Skeletal muscle satellite cell (primary cell): ENCODE measurements at regions not wholly inside any gene's neighbourhood (a gene's known extent, or its start where the extent isn't known, plus 50 kb on each side); places are given as distances from the start of the nearest gene placed in this dataset.

ENCODE experiments used
- H3K27me3 ChIP-seq: 2 replicates; pipeline ENCODE4 v1.7.0; 2013; ENCODE audit warnings: low read length; ENCODE audit not compliant: control insufficient read depth, insufficient read depth
- H3K36me3 ChIP-seq: 2 replicates; pipeline ENCODE4 v1.7.0; 2013; ENCODE audit warnings: mild to moderate bottlenecking, control low read depth, low read length; ENCODE audit not compliant: insufficient read depth
- H3K4me1 ChIP-seq: 2 replicates; pipeline ENCODE4 v1.7.0; 2013; ENCODE audit warnings: low read length; ENCODE audit not compliant: control insufficient read depth, insufficient read depth
- H3K4me2 ChIP-seq: 2 replicates; pipeline ENCODE4 v1.7.0; 2013; ENCODE audit warnings: mild to moderate bottlenecking, low read length
- H3K4me3 ChIP-seq: 2 replicates; pipeline ENCODE4 v1.7.0; 2013; ENCODE audit warnings: low read length
- H3K9ac ChIP-seq: 2 replicates; pipeline ENCODE4 v1.7.0; 2013; ENCODE audit warnings: mild to moderate bottlenecking, low read depth, low read length, moderate library complexity
- H3K9me3 ChIP-seq: replicated peaks from 2 replicates; pipeline ENCODE4 v1.7.0; 2013; ENCODE audit warnings: mild to moderate bottlenecking, control low read depth, low read length

- Histone ChIP-seq H3K36me3 (no peaks in the 10 kb centered on the region), H3K4me2 (no peak overlapping the region), H3K9me3 (no peaks in the 10 kb centered on the region), H3K9ac (no peak overlapping the region), H3K4me3 (no peak overlapping the region), H3K27me3 (no peaks in the 10 kb centered on the region), H3K4me1 (no peaks in the 10 kb centered on the region)
These were observed 360.0 kb downstream of the HINT1 start for GRCh38 chr5:130805036-130805435.

GRCh38 chr5:130801963-130802362, 363.1 kb downstream of the HINT1 start:
- Histone ChIP-seq H3K36me3 (no peaks in the 10 kb centered on the region), H3K27me3 (no peaks in the 10 kb centered on the region), H3K4me3 (no peak overlapping the region), H3K9ac (no peak overlapping the region), H3K9me3 (no peaks in the 10 kb centered on the region), H3K4me2 (no peak overlapping the region), H3K4me1 (no peaks in the 10 kb centered on the region)

DNA sequence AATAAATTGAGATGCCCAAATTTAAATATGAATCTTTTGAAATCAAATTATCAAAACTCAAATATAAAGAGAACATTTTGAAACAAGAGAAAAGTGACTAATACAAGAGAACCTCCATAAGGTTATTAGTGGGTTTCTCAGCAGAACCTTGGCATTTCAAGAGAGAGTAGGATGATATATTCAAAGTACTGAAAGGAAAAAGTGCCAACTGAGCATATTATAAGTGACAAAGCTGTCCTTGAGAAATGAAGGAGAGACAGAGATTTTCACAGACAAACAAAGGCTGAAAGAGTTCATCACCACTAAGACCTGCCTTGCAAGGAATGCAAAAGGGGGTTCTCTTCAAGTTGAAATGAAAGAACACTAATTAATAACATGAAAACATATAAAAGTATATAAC, 366.0 kb downstream of the HINT1 start:
- Histone ChIP-seq H3K36me3 (no peaks in the 10 kb centered on the region), H3K9me3 (no peaks in the 10 kb centered on the region), H3K27me3 (no peaks in the 10 kb centered on the region), H3K4me2 (no peak overlapping the region), H3K4me3 (no peak overlapping the region), H3K4me1 (no peaks in the 10 kb centered on the region), H3K9ac (no peak overlapping the region)

DNA sequence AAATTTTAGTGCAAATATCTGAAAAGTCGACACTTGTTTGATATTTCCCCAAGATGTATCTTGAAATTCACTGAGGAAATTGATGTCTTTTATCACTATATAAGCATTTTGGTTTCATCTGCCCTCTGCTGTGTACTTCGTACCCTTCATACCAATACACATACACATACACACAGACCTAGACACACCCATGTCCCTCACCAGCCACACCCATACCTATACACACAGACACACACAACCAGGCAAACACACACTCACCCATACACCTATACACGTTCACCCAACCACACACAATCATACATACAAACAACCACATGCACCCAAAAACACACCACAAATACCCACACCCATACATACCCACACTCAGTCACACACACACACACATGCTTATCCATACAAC, 367.8 kb downstream of the HINT1 start:
- H3K4me3 ChIP-seq, result no peak overlapping the region
- H3K36me3 ChIP-seq, result no peaks in the 10 kb centered on the region
- H3K4me1 ChIP-seq, result no peaks in the 10 kb centered on the region
- H3K27me3 ChIP-seq, result no peaks in the 10 kb centered on the region
- H3K9me3 ChIP-seq, result no peaks in the 10 kb centered on the region
- H3K4me2 ChIP-seq, result no peak overlapping the region
- no peak overlapping the region for H3K9ac ChIP-seq

DNA sequence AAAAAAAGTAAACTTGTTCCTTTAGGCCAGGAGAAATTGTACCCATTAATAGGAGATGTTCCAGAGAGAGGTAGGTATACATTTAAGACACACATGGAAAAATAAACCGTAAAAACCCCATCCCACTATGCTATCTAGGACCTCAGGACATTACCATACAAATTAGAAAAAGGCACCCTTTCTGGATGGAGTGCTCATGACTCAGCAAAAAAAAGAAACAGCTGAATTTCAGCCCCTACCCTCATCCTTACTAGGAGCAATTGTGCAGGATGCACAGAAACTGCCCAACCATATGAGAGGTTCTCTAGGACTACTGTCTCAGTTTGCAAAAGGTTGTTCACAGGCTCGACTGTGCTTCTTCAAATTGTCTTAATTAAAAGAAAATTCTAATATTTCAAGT, 368.2 kb downstream of the HINT1 start:
- Histone ChIP-seq H3K9ac (no peak overlapping the region), H3K9me3 (no peaks in the 10 kb centered on the region), H3K36me3 (no peaks in the 10 kb centered on the region), H3K4me1 (no peaks in the 10 kb centered on the region), H3K27me3 (no peaks in the 10 kb centered on the region), H3K4me3 (no peak overlapping the region), H3K4me2 (no peak overlapping the region)

GRCh38 chr5:130796032-130796431, 369.0 kb downstream of the HINT1 start:
- Histone ChIP-seq H3K9ac (no peak overlapping the region), H3K9me3 (no peaks in the 10 kb centered on the region), H3K4me2 (no peak overlapping the region), H3K27me3 (no peaks in the 10 kb centered on the region), H3K36me3 (no peaks in the 10 kb centered on the region), H3K4me3 (no peak overlapping the region), H3K4me1 (no peaks in the 10 kb centered on the region)

GRCh38 chr5:130795037-130795436, 370.0 kb downstream of the HINT1 start:
- H3K27me3 ChIP-seq, result no peaks in the 10 kb centered on the region
- no peak overlapping the region for H3K4me2 ChIP-seq

DNA sequence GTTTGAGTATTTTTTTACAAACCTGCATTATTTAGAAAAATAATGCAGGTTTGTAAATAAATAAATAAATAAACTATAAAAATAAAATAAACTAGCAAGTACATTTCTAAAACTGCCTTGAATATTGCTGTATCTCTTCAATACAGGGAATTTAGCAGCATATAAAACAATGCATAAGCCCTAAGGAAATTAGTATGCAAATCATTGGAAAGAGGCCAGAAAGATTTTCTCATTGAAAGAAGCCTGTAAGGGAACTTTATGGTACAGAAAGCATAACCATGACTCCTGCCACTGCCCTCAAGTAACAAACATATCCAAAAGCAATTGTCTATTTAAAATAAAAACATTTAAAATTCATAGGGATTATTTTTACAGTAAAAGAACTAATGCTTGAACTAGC, 387.3 kb downstream of the HINT1 start:
- Histone ChIP-seq H3K9me3 (no peaks in the 10 kb centered on the region), H3K9ac (no peak overlapping the region), H3K4me1 (no peaks in the 10 kb centered on the region), H3K4me2 (no peak overlapping the region), H3K4me3 (no peak overlapping the region), H3K36me3 (no peaks in the 10 kb centered on the region), H3K27me3 (no peaks in the 10 kb centered on the region)

More at GRCh38 chr5:130795037-130795436, 370.0 kb downstream of the HINT1 start:
- Histone ChIP-seq H3K4me3 (no peak overlapping the region), H3K9ac (no peak overlapping the region), H3K36me3 (no peaks in the 10 kb centered on the region), H3K9me3 (no peaks in the 10 kb centered on the region), H3K4me1 (no peaks in the 10 kb centered on the region)

GRCh38 chr5:130773813-130774212, 391.2 kb downstream of the HINT1 start:
- Histone ChIP-seq H3K9ac (no peak overlapping the region), H3K4me3 (no peak overlapping the region), H3K36me3 (no peaks in the 10 kb centered on the region), H3K4me1 (no peaks in the 10 kb centered on the region), H3K9me3 (no peaks in the 10 kb centered on the region), H3K4me2 (no peak overlapping the region), H3K27me3 (no peaks in the 10 kb centered on the region)

GRCh38 chr5:130762031-130762430, 403.0 kb downstream of the HINT1 start:
- Histone ChIP-seq H3K4me2 (no peak overlapping the region), H3K36me3 (no peaks in the 10 kb centered on the region), H3K9me3 (peaks cover 3% of the 10 kb centered on the region), H3K4me3 (no peak overlapping the region), H3K4me1 (no peaks in the 10 kb centered on the region), H3K27me3 (no peaks in the 10 kb centered on the region), H3K9ac (no peak overlapping the region)

DNA sequence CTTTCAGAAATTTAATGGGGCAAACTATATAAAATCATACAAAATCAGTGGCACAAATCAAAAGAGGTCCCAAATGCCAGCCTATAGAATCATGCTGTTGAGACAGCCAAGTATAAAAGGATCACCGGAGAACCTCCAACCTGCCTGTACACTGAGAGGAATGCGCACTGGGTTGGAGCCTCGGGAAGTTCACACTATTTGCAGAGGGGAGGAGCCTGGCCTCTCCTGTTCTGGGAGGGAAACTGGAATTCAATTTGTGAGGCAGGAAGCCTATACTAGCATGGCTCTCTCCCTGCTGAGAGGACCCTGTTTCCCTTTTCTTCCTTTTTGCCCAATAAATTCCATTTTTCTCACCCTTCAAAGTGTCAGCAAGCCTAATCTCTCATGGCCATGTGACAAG, 406.0 kb downstream of the HINT1 start:
- no peaks in the 10 kb centered on the region for H3K4me1 ChIP-seq
- H3K4me2 ChIP-seq, result no peak overlapping the region
- no peak overlapping the region for H3K4me3 ChIP-seq
- no peaks in the 10 kb centered on the region for H3K36me3 ChIP-seq
- no peaks in the 10 kb centered on the region for H3K27me3 ChIP-seq
- H3K9me3 ChIP-seq, result no peaks in the 10 kb centered on the region
- no peak overlapping the region for H3K9ac ChIP-seq

DNA sequence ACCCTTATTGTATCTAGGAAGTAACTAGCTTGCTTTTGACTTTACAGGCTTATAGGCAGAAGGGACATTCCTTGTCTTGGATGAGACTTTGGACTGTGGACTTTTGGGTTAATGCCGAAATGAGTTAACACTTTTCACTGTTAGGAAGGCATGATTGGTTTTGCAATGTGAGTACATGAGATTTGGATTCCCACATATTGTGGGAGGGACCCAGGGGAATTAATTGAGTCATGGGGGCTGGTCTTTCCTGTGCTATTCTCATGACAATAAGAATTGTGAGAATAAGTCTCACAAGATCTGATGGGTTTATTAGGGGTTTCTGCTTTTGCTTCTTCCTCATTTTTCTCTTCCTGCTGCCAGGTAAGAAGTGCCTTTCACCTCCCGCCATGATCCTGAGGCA, 417.5 kb downstream of the HINT1 start:
- H3K4me2 ChIP-seq, result no peak overlapping the region
- H3K9ac ChIP-seq, result no peak overlapping the region
- no peaks in the 10 kb centered on the region for H3K27me3 ChIP-seq
- no peaks in the 10 kb centered on the region for H3K36me3 ChIP-seq
- H3K9me3 ChIP-seq, result no peaks in the 10 kb centered on the region
- no peak overlapping the region for H3K4me3 ChIP-seq
- H3K4me1 ChIP-seq, result no peaks in the 10 kb centered on the region
